ENCODE measurements at regions not wholly inside any gene's neighbourhood (a gene's known extent, or its start where the extent isn't known, plus 50 kb on each side); places are given as distances from the start of the nearest gene placed in this dataset.

DNA sequence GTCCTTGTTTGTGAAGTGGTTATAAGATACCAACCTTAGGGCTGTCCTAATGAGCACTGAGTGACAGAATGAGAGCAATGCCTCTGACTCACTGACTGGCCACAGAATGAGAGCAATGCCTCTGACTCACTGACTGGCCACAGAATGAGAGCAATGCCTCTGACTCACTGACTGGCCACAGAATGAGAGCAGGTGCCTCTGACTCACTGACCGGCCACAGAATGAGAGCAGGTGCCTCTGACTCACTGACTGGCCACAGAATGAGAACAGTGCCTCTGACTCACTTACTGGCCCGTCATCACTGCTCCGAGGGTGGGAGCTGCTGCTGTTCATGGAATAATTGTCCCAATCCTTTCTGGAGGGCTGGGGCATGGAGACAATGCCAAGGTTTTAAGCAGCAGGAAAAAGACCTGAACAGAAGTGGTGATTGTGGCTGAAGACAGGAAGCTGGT, 265.2 kb upstream of the PPP2R2D start:
- no peaks in the 10 kb centered on the region for H3K4me1 ChIP-seq (ENCODE audit: insufficient read depth, low read length, poor library complexity, severe bottlenecking)
- H3K36me3 ChIP-seq (ENCODE audit: insufficient read depth, low read length, poor library complexity, severe bottlenecking), result no peaks in the 10 kb centered on the region
- intact Hi-C loops (cut with micrococcal nuclease; ENCODE audit: unreplicated experiment), result no loop called here
- no peak for DNase-seq (ENCODE audit: low spot score)
- POLR2A ChIA-PET (ENCODE audit: low non-redundant PET), result no interaction called here
- CTCF ChIA-PET, result no interaction called here
- TF ChIP-seq EZH2 (IDR thresholded peaks at IDR 0.05; ENCODE audit: borderline replicate concordance, low read depth, low read length, poor library complexity, severe bottlenecking), result no peak
- TF ChIP-seq, protein P1, sequence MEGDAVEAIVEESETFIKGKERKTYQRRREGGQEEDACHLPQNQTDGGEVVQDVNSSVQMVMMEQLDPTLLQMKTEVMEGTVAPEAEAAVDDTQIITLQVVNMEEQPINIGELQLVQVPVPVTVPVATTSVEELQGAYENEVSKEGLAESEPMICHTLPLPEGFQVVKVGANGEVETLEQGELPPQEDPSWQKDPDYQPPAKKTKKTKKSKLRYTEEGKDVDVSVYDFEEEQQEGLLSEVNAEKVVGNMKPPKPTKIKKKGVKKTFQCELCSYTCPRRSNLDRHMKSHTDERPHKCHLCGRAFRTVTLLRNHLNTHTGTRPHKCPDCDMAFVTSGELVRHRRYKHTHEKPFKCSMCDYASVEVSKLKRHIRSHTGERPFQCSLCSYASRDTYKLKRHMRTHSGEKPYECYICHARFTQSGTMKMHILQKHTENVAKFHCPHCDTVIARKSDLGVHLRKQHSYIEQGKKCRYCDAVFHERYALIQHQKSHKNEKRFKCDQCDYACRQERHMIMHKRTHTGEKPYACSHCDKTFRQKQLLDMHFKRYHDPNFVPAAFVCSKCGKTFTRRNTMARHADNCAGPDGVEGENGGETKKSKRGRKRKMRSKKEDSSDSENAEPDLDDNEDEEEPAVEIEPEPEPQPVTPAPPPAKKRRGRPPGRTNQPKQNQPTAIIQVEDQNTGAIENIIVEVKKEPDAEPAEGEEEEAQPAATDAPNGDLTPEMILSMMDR (conservative IDR thresholded peaks at IDR 0.05; ENCODE audit: low read depth, low read length), result no peak
- no peak overlapping the region for H3K4me3 ChIP-seq (ENCODE audit: low read depth, low read length, poor library complexity, severe bottlenecking)
- no TSS peak for BruUV-seq (replicated peaks)
- no peaks in the 10 kb centered on the region for H3K9me3 ChIP-seq (ENCODE audit: low read depth, low read length, poor library complexity, severe bottlenecking)
- no peak overlapping the region for H3K27ac ChIP-seq (ENCODE audit: low read depth, low read length, poor library complexity, severe bottlenecking)
- peaks cover 8% of the 10 kb centered on the region for H3K27me3 ChIP-seq (replicated peaks; ENCODE audit: insufficient read depth, low read depth, low read length, poor library complexity)

DNA sequence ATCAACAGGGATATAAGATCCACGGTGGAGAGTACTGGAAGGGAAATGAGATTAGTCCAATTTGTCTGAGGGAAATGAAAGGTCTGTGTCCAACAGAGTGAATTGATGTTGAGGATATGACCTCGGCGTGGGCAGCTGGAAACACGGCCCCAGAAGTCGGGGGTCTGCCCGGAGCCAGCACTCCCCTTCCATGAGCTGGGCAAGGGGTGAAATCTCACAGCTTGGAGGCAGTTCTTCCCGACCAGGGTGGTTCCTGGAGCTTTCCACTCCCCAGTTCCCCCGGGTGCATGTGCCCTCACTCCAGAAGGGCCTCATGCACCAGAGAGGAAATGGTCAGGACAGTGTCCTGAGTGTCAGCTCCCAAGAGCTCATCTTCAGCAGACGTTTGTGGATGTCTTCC, 264.7 kb upstream of the PPP2R2D start:
- TF ChIP-seq, protein P1 (conservative IDR thresholded peaks at IDR 0.05; ENCODE audit: low read depth, low read length), result no peak
- TF ChIP-seq EZH2 (IDR thresholded peaks at IDR 0.05; ENCODE audit: borderline replicate concordance, low read depth, low read length, poor library complexity, severe bottlenecking), result no peak
- ChIA-PET POLR2A (ENCODE audit: low non-redundant PET) (no interaction called here), CTCF (no interaction called here)
- H3K4me3 ChIP-seq (ENCODE audit: low read depth, low read length, poor library complexity, severe bottlenecking), result no peak overlapping the region
- intact Hi-C loops (cut with micrococcal nuclease; ENCODE audit: unreplicated experiment), result no loop called here
- H3K36me3 ChIP-seq (ENCODE audit: insufficient read depth, low read length, poor library complexity, severe bottlenecking), result no peaks in the 10 kb centered on the region
- H3K27me3 ChIP-seq (replicated peaks; ENCODE audit: insufficient read depth, low read depth, low read length, poor library complexity), result peaks cover 8% of the 10 kb centered on the region
- no TSS peak for BruUV-seq (replicated peaks)
- no peak overlapping the region for H3K27ac ChIP-seq (ENCODE audit: low read depth, low read length, poor library complexity, severe bottlenecking)
- no peak for DNase-seq (ENCODE audit: low spot score)
- H3K4me1 ChIP-seq (ENCODE audit: insufficient read depth, low read length, poor library complexity, severe bottlenecking), result no peaks in the 10 kb centered on the region
- no peaks in the 10 kb centered on the region for H3K9me3 ChIP-seq (ENCODE audit: low read depth, low read length, poor library complexity, severe bottlenecking)

DNA sequence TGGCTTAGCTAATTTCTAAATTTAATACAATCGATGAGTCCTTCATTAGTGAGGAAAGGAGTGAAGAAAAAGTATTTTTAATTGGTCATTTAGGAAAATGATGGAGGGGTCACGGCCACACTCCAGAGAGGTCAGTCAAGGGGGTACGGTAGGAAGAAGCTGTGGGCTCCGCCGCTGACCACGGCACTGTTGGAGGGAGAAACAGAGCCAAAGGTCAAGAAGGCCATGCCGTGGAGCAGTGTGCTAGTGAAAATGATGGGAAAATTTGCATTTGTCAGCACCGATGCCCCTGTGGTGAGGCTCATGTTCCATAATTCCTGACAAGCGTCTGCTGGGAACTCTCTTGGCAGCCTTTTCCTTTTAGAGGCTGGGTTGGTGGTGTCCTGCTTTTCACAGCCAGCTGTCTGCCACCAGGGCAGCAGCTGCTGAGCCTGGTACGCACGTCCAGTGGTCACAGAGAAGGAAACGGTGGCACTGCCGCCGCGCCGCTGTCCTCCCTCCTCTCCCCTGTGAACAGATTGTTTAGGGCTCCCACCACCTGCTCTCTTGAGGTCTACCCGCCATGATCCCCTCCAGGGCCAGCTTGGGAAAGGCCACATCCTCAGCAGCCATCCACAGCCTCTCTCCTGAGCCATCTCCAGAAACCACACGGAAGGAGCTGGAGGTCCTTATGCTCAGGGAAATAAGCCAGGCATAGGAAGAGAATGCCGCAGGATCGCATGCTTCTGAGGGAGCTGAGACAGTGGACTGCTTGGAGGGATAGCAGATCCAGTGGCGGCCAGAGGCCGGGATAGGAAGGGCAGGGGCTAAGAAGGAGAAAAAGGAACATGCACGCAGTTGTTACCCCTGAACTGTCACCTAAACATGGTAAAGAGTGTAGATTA, 263.7 kb upstream of the PPP2R2D start:
- CTCF ChIA-PET, result no interaction called here
- no peak overlapping the region for H3K27ac ChIP-seq (ENCODE audit: low read depth, low read length, poor library complexity, severe bottlenecking)
- no TSS peak for BruUV-seq (replicated peaks)
- POLR2A ChIA-PET (ENCODE audit: low non-redundant PET), result no interaction called here
- DNase-seq (ENCODE audit: low spot score), result no peak
- intact Hi-C loops (cut with micrococcal nuclease; ENCODE audit: unreplicated experiment), result no loop called here
- H3K4me1 ChIP-seq (ENCODE audit: insufficient read depth, low read length, poor library complexity, severe bottlenecking), result no peaks in the 10 kb centered on the region
- no peaks in the 10 kb centered on the region for H3K9me3 ChIP-seq (ENCODE audit: low read depth, low read length, poor library complexity, severe bottlenecking)
- H3K36me3 ChIP-seq (ENCODE audit: insufficient read depth, low read length, poor library complexity, severe bottlenecking), result no peaks in the 10 kb centered on the region
- no peak for TF ChIP-seq EZH2 (IDR thresholded peaks at IDR 0.05; ENCODE audit: borderline replicate concordance, low read depth, low read length, poor library complexity, severe bottlenecking)
- TF ChIP-seq, protein P1 (conservative IDR thresholded peaks at IDR 0.05; ENCODE audit: low read depth, low read length), result no peak
- peaks cover 8% of the 10 kb centered on the region for H3K27me3 ChIP-seq (replicated peaks; ENCODE audit: insufficient read depth, low read depth, low read length, poor library complexity)
- no peak overlapping the region for H3K4me3 ChIP-seq (ENCODE audit: low read depth, low read length, poor library complexity, severe bottlenecking)
